ENCODE measurements at regions not wholly inside any gene's neighbourhood (a gene's known extent, or its start where the extent isn't known, plus 50 kb on each side); places are given as distances from the start of the nearest gene placed in this dataset.

- ChIA-PET CTCF (no interaction called here), POLR2A (no interaction called here)
- DNase-seq (ENCODE audit: extremely low spot score), result no peak
These were observed 462.3 kb downstream of the GABRG2 start for GRCh38 chr5:162529886-162530285.

DNA sequence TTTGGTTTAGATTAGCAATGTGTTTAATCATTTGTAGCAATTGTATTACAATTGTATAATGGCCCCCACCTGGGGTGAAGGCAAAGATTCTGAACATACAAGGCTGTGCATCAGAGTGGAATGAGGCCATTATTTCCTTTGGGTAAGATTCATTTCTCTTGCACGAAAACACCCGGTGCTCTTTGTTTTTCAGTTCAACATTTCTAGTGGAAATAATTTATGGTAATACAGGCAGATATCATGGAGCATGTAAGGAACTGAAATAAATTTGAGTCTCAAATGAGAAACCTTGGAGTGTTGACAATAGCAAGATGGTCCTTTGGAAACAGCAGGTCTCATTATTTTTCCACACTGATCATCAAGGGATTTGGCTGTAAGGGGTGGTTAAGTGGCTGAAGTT is 475.9 kb downstream of the GABRG2 start:
- DNase-seq (ENCODE audit: extremely low spot score), result no peak
- CTCF ChIA-PET, result no interaction called here
- POLR2A ChIA-PET, result no interaction called here
- TF ChIP-seq ELF4 (IDR thresholded peaks at IDR 0.05) (no peak), SUZ12 (IDR thresholded peaks at IDR 0.05) (no peak), SP1 (IDR thresholded peaks at IDR 0.05) (no peak), LEF1 (IDR thresholded peaks at IDR 0.05; ENCODE audit: borderline replicate concordance) (no peak), HDGF (IDR thresholded peaks at IDR 0.05; ENCODE audit: borderline replicate concordance) (no peak), ZNF384 (IDR thresholded peaks at IDR 0.05) (no peak), NFRKB (IDR thresholded peaks at IDR 0.05) (no peak), FOXA1 (IDR thresholded peaks at IDR 0.05) (no peak), L3MBTL2 (conservative IDR thresholded peaks at IDR 0.05) (no peak), TARDBP (IDR thresholded peaks at IDR 0.05) (no peak), ARNT (IDR thresholded peaks at IDR 0.05) (no peak), CTBP1 (IDR thresholded peaks at IDR 0.05; ENCODE audit: borderline replicate concordance) (no peak), FOXK2 (IDR thresholded peaks at IDR 0.05) (no peak)
- TF ChIP-seq, protein P1, sequence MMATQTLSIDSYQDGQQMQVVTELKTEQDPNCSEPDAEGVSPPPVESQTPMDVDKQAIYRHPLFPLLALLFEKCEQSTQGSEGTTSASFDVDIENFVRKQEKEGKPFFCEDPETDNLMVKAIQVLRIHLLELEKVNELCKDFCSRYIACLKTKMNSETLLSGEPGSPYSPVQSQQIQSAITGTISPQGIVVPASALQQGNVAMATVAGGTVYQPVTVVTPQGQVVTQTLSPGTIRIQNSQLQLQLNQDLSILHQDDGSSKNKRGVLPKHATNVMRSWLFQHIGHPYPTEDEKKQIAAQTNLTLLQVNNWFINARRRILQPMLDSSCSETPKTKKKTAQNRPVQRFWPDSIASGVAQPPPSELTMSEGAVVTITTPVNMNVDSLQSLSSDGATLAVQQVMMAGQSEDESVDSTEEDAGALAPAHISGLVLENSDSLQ (IDR thresholded peaks at IDR 0.05), result no peak

More at GRCh38 chr5:162529886-162530285, 462.3 kb downstream of the GABRG2 start:
- TF ChIP-seq, protein P1 (IDR thresholded peaks at IDR 0.05), result no peak

DNA sequence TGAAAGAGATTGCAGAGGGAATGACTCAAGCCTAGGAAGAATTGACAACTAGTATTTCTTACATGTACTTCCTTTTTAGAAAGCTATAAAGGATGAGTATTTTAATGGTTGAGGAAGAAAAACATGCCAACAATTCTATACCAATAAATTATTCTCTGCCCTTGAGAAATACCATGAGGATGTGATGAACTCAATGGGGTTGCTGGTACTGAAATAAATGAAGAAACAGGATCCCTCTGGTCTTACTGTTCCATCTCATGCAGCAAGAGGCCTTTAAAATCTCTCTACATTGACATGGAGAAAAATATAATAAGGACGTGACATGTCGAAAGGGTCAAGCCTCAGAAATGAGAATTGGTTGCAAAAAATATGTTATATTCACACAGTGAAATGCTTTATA is 477.3 kb downstream of the GABRG2 start:
- no peak for TF ChIP-seq ARNT (IDR thresholded peaks at IDR 0.05)
- TF ChIP-seq L3MBTL2 (conservative IDR thresholded peaks at IDR 0.05), result no peak
- no peak for TF ChIP-seq NFRKB (IDR thresholded peaks at IDR 0.05)
- TF ChIP-seq LEF1 (IDR thresholded peaks at IDR 0.05; ENCODE audit: borderline replicate concordance), result no peak
- CTCF ChIA-PET, result no interaction called here
- no peak for DNase-seq (ENCODE audit: extremely low spot score)
- POLR2A ChIA-PET, result no interaction called here

GRCh38 chr5:162550236-162550635 is 482.7 kb downstream of the GABRG2 start:
- no peak for DNase-seq (ENCODE audit: extremely low spot score)
- CTCF ChIA-PET, result no interaction called here
- POLR2A ChIA-PET, result no interaction called here
- no peak for TF ChIP-seq ZNF384 (IDR thresholded peaks at IDR 0.05)
- TF ChIP-seq, protein P1 (IDR thresholded peaks at IDR 0.05), result no peak
- no peak for TF ChIP-seq ELF4 (IDR thresholded peaks at IDR 0.05)
- no peak for TF ChIP-seq FOXM1 (IDR thresholded peaks at IDR 0.05; ENCODE audit: borderline replicate concordance)
- no peak for TF ChIP-seq SP1 (IDR thresholded peaks at IDR 0.05)
- TF ChIP-seq HDGF (IDR thresholded peaks at IDR 0.05; ENCODE audit: borderline replicate concordance), result no peak
- TF ChIP-seq FOXA1 (IDR thresholded peaks at IDR 0.05), result no peak
- TF ChIP-seq LEF1 (IDR thresholded peaks at IDR 0.05; ENCODE audit: borderline replicate concordance), result no peak
- no peak for TF ChIP-seq BHLHE40 (IDR thresholded peaks at IDR 0.05; ENCODE audit: borderline replicate concordance)
- TF ChIP-seq CTBP1 (IDR thresholded peaks at IDR 0.05; ENCODE audit: borderline replicate concordance), result no peak
- no peak for TF ChIP-seq ARNT (IDR thresholded peaks at IDR 0.05)

DNA sequence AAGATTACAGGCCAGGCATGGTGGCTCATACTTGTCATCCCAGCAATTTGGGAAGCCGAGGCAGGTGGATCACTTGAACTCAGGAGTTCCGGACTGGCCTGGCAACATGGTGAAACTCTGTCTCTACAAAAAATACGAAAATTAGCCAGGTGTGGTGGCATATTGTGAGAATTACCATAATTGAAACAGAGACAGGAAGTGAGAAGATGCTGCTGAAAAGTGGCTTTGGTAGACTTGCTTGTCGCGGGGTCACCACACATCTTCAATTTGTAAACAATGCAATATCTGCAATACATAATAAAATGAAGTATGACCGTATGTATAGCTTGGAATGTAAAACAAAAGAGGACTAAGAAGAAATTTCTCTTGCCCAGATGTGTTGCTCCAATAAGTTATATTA is 490.5 kb downstream of the GABRG2 start:
- TF ChIP-seq L3MBTL2 (conservative IDR thresholded peaks at IDR 0.05) (no peak), HDGF (IDR thresholded peaks at IDR 0.05; ENCODE audit: borderline replicate concordance) (no peak), ELF4 (IDR thresholded peaks at IDR 0.05) (no peak), FOXK2 (IDR thresholded peaks at IDR 0.05) (no peak), BHLHE40 (IDR thresholded peaks at IDR 0.05; ENCODE audit: borderline replicate concordance) (no peak), FOXM1 (IDR thresholded peaks at IDR 0.05; ENCODE audit: borderline replicate concordance) (no peak), FOXA1 (IDR thresholded peaks at IDR 0.05) (no peak), SUZ12 (IDR thresholded peaks at IDR 0.05) (no peak), CTBP1 (IDR thresholded peaks at IDR 0.05; ENCODE audit: borderline replicate concordance) (no peak), ZNF384 (IDR thresholded peaks at IDR 0.05) (no peak), ARNT (IDR thresholded peaks at IDR 0.05) (no peak), SP1 (IDR thresholded peaks at IDR 0.05) (no peak), LEF1 (IDR thresholded peaks at IDR 0.05; ENCODE audit: borderline replicate concordance) (no peak), NFRKB (IDR thresholded peaks at IDR 0.05) (no peak)
- no peak for DNase-seq (ENCODE audit: extremely low spot score)
- ChIA-PET CTCF (no interaction called here), POLR2A (no interaction called here)

DNA sequence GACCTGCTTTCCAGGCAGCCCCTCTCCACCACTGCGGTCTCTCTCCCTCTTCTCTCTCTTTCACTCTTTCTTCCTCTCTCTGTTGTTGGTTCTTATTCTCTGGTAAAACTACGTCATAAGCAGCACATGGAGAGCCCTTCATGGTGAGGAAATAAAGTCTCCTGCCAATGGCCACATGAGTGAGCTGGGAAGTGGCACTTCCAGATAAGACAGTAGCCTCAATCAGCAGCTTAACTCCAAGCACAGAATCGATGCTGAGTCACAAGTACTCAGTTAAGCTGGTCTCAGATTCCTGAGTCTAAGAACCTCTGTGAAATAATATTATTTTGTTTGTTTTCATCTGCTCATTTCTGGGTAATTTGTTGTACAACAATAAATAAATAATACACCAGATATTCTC is 500.1 kb downstream of the GABRG2 start:
- POLR2A ChIA-PET, result no interaction called here
- TF ChIP-seq ARNT (IDR thresholded peaks at IDR 0.05) (no peak), FOXM1 (IDR thresholded peaks at IDR 0.05; ENCODE audit: borderline replicate concordance) (no peak)
- DNase-seq (ENCODE audit: extremely low spot score), result no peak
- CTCF ChIA-PET, result no interaction called here

DNA sequence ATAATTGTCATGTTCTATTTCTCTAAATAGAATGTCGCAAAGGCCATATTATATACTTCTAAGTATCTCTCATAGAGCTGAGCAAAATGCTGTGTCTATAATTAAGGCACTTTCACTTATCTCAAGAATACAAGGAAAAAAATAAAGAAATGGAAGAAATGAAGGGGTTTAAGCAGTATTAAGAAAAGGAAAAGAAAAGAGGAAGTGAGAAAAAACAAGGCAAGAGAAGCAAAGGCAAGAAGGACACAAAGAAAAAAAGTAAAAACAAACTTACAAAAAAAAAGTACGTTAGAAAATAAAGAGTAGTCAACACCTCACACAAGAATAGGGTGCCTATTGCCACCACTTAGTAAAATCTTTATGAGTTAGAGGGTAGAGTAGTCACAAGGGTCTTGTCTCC is 506.2 kb downstream of the GABRG2 start:
- ChIA-PET CTCF (no interaction called here), POLR2A (no interaction called here)
- TF ChIP-seq FOXK2 (IDR thresholded peaks at IDR 0.05), result no peak
- no peak for TF ChIP-seq FOXM1 (IDR thresholded peaks at IDR 0.05; ENCODE audit: borderline replicate concordance)
- no peak for TF ChIP-seq ELF4 (IDR thresholded peaks at IDR 0.05)
- TF ChIP-seq CTBP1 (IDR thresholded peaks at IDR 0.05; ENCODE audit: borderline replicate concordance), result no peak
- no peak for TF ChIP-seq HDGF (IDR thresholded peaks at IDR 0.05; ENCODE audit: borderline replicate concordance)
- TF ChIP-seq LEF1 (IDR thresholded peaks at IDR 0.05; ENCODE audit: borderline replicate concordance), result no peak
- no peak for DNase-seq (ENCODE audit: extremely low spot score)

Measured in HEK293T (cell line).